ENCODE measurements at regions not wholly inside any gene's neighbourhood (a gene's known extent, or its start where the extent isn't known, plus 50 kb on each side); places are given as distances from the start of the nearest gene placed in this dataset.

DNA sequence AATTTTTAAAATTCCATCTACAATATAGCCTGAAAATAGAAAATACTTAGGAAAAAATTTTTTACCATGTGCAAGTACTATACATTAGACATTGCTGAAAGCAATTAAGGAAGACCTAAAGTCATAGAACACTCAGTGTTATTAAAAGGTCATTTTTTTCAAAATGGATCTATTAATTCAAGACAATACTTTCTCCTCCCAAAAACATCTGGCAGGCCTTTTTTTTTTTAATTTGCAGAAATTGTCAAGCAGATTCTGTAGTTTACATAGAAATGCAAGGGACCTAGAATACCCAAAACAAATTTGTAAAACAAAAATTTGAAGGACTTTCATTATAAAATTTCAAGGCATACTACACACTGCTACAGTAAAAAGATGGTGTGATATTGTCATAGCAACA, 238.4 kb upstream of the VEPH1 start:
- TF ChIP-seq, protein P1, sequence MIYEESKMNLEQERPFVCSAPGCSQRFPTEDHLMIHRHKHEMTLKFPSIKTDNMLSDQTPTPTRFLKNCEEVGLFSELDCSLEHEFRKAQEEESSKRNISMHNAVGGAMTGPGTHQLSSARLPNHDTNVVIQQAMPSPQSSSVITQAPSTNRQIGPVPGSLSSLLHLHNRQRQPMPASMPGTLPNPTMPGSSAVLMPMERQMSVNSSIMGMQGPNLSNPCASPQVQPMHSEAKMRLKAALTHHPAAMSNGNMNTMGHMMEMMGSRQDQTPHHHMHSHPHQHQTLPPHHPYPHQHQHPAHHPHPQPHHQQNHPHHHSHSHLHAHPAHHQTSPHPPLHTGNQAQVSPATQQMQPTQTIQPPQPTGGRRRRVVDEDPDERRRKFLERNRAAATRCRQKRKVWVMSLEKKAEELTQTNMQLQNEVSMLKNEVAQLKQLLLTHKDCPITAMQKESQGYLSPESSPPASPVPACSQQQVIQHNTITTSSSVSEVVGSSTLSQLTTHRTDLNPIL (CRISPR knock-in tag; IDR thresholded peaks at IDR 0.05; ENCODE audit: low read depth) = no peak
- no peak for TF ChIP-seq ZNF70 (CRISPR knock-in tag; IDR thresholded peaks at IDR 0.05)
- TF ChIP-seq, protein P2, sequence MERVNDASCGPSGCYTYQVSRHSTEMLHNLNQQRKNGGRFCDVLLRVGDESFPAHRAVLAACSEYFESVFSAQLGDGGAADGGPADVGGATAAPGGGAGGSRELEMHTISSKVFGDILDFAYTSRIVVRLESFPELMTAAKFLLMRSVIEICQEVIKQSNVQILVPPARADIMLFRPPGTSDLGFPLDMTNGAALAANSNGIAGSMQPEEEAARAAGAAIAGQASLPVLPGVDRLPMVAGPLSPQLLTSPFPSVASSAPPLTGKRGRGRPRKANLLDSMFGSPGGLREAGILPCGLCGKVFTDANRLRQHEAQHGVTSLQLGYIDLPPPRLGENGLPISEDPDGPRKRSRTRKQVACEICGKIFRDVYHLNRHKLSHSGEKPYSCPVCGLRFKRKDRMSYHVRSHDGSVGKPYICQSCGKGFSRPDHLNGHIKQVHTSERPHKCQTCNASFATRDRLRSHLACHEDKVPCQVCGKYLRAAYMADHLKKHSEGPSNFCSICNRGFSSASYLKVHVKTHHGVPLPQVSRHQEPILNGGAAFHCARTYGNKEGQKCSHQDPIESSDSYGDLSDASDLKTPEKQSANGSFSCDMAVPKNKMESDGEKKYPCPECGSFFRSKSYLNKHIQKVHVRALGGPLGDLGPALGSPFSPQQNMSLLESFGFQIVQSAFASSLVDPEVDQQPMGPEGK (CRISPR knock-in tag; IDR thresholded peaks at IDR 0.05; ENCODE audit: borderline replicate concordance) = no peak
- no peak for TF ChIP-seq OSR1 (CRISPR knock-in tag; IDR thresholded peaks at IDR 0.05)
- no peak for TF ChIP-seq CSDC2 (CRISPR knock-in tag; IDR thresholded peaks at IDR 0.05)
- ATAC-seq = no peak

DNA sequence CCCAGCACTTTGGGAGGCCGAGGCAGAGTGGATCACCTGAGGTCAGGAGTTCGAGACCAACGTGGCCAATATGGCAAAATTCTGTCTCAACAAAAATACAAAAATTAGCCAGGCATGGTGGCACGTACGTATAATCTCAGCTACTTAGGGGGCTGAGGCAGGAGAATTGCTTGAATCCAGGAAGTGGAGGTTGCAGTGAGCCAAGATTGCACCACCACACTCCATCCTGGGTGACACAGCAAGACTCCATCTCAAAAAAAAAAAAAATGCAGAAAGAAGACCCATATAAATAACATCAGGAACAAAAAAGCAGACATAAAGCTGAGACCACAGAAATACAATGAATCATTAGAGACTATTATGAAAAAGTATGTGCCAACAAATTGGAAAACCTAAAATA, 235.2 kb upstream of the VEPH1 start:
- TF ChIP-seq SNAI2 (CRISPR knock-in tag; IDR thresholded peaks at IDR 0.05) (no peak), ZNF565 (CRISPR knock-in tag; conservative IDR thresholded peaks at IDR 0.05; ENCODE audit: low read depth) (no peak), OSR1 (CRISPR knock-in tag; IDR thresholded peaks at IDR 0.05) (no peak), ZNF8 (CRISPR knock-in tag; IDR thresholded peaks at IDR 0.05) (no peak), BACH2 (CRISPR knock-in tag; IDR thresholded peaks at IDR 0.05; ENCODE audit: borderline replicate concordance) (no peak), ESRRG (CRISPR knock-in tag; IDR thresholded peaks at IDR 0.05) (no peak), GLIS3 (CRISPR knock-in tag; IDR thresholded peaks at IDR 0.05) (no peak), ISL1 (CRISPR knock-in tag; IDR thresholded peaks at IDR 0.05) (no peak), CSDC2 (CRISPR knock-in tag; IDR thresholded peaks at IDR 0.05) (no peak), RARB (CRISPR knock-in tag; IDR thresholded peaks at IDR 0.05) (no peak)
- TF ChIP-seq, protein P3, sequence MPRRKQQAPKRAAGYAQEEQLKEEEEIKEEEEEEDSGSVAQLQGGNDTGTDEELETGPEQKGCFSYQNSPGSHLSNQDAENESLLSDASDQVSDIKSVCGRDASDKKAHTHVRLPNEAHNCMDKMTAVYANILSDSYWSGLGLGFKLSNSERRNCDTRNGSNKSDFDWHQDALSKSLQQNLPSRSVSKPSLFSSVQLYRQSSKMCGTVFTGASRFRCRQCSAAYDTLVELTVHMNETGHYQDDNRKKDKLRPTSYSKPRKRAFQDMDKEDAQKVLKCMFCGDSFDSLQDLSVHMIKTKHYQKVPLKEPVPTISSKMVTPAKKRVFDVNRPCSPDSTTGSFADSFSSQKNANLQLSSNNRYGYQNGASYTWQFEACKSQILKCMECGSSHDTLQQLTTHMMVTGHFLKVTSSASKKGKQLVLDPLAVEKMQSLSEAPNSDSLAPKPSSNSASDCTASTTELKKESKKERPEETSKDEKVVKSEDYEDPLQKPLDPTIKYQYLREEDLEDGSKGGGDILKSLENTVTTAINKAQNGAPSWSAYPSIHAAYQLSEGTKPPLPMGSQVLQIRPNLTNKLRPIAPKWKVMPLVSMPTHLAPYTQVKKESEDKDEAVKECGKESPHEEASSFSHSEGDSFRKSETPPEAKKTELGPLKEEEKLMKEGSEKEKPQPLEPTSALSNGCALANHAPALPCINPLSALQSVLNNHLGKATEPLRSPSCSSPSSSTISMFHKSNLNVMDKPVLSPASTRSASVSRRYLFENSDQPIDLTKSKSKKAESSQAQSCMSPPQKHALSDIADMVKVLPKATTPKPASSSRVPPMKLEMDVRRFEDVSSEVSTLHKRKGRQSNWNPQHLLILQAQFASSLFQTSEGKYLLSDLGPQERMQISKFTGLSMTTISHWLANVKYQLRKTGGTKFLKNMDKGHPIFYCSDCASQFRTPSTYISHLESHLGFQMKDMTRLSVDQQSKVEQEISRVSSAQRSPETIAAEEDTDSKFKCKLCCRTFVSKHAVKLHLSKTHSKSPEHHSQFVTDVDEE (CRISPR knock-in tag; IDR thresholded peaks at IDR 0.05) = no peak
- TF ChIP-seq, protein P4, sequence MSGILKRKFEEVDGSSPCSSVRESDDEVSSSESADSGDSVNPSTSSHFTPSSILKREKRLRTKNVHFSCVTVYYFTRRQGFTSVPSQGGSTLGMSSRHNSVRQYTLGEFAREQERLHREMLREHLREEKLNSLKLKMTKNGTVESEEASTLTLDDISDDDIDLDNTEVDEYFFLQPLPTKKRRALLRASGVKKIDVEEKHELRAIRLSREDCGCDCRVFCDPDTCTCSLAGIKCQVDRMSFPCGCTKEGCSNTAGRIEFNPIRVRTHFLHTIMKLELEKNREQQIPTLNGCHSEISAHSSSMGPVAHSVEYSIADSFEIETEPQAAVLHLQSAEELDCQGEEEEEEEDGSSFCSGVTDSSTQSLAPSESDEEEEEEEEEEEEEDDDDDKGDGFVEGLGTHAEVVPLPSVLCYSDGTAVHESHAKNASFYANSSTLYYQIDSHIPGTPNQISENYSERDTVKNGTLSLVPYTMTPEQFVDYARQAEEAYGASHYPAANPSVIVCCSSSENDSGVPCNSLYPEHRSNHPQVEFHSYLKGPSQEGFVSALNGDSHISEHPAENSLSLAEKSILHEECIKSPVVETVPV (CRISPR knock-in tag; IDR thresholded peaks at IDR 0.05) = no peak
- TF ChIP-seq, protein P2 (CRISPR knock-in tag; IDR thresholded peaks at IDR 0.05; ENCODE audit: borderline replicate concordance) = no peak
- TF ChIP-seq, protein P1 (CRISPR knock-in tag; IDR thresholded peaks at IDR 0.05; ENCODE audit: low read depth) = no peak
- no peak for ATAC-seq

DNA sequence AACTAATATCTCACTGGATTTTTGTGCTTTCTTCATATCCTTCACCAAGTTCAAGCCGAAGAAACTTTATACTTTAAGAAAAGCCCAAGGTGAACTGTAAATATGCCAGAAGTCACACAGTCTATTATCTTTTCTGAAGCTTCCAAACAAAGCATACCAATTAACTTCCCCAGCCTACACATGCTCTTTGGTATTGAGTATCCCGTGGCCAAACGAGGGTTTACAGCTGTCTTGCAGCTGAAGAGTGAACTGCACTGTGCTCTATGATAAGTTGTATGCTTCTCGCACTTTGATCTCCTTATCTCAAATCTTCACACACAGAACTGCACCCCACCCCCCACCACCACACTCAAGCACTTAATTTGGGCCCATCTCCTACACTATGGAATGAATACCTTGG, 215.6 kb upstream of the VEPH1 start:
- ATAC-seq = no peak
- TF ChIP-seq ZFP30 (CRISPR knock-in tag; IDR thresholded peaks at IDR 0.05) = no peak
- no peak for TF ChIP-seq ZNF70 (CRISPR knock-in tag; IDR thresholded peaks at IDR 0.05)
- no peak for TF ChIP-seq GLIS3 (CRISPR knock-in tag; IDR thresholded peaks at IDR 0.05)
- TF ChIP-seq, protein P1 (CRISPR knock-in tag; IDR thresholded peaks at IDR 0.05; ENCODE audit: low read depth) = no peak
- no peak for TF ChIP-seq ISL1 (CRISPR knock-in tag; IDR thresholded peaks at IDR 0.05)
- TF ChIP-seq TCF4 (CRISPR knock-in tag; IDR thresholded peaks at IDR 0.05; ENCODE audit: borderline replicate concordance) = no peak
